HG03439 (cell line): ENCODE measurements at regions not wholly inside any gene's neighbourhood (a gene's known extent, or its start where the extent isn't known, plus 50 kb on each side); places are given as distances from the start of the nearest gene placed in this dataset.

Source experiments
- ATAC-seq: cut with Tn5 transposase; IDR thresholded peaks from one replicate; pipeline ENCODE4 v1.9.1; 2021; ENCODE audit warnings: mild to moderate bottlenecking, moderate library complexity; ENCODE audit not compliant: unreplicated experiment

- no peak for ATAC-seq
Measured at GRCh38 chr2:122885436-122885835, 1130.0 kb downstream of the TSN start.

GRCh38 chr2:122886479-122887145, 1131.2 kb downstream of the TSN start:
- no peak for ATAC-seq

GRCh38 chr2:122899614-122900013, 1125.5 kb upstream of the CNTNAP5 start:
- ATAC-seq: no peak

- no peak for ATAC-seq
Measured at GRCh38 chr2:122905431-122905830, 1119.7 kb upstream of the CNTNAP5 start.

GRCh38 chr2:122908159-122908558, 1116.9 kb upstream of the CNTNAP5 start:
- no peak for ATAC-seq

- no peak for ATAC-seq
Measured at GRCh38 chr2:122927197-122927596, 1097.9 kb upstream of the CNTNAP5 start.

- ATAC-seq: no peak
Measured at GRCh38 chr2:122927710-122928557, 1097.2 kb upstream of the CNTNAP5 start.

GRCh38 chr2:122929347-122929746, 1095.7 kb upstream of the CNTNAP5 start:
- ATAC-seq: no peak

GRCh38 chr2:122935506-122935905, 1089.6 kb upstream of the CNTNAP5 start:
- ATAC-seq: no peak

GRCh38 chr2:122939796-122940195, 1085.3 kb upstream of the CNTNAP5 start:
- no peak for ATAC-seq

GRCh38 chr2:122949523-122949922, 1075.6 kb upstream of the CNTNAP5 start:
- ATAC-seq: no peak

GRCh38 chr2:122955776-122956175, 1069.3 kb upstream of the CNTNAP5 start:
- no peak for ATAC-seq

- no peak for ATAC-seq
Measured at GRCh38 chr2:122960759-122961641, 1064.1 kb upstream of the CNTNAP5 start.

- ATAC-seq: no peak
Measured at GRCh38 chr2:122966461-122966860, 1058.6 kb upstream of the CNTNAP5 start.

- no peak for ATAC-seq
Measured at GRCh38 chr2:122977580-122977979, 1047.5 kb upstream of the CNTNAP5 start.

GRCh38 chr2:122980671-122981070, 1044.4 kb upstream of the CNTNAP5 start:
- ATAC-seq: no peak

GRCh38 chr2:122982936-122983335, 1042.2 kb upstream of the CNTNAP5 start:
- ATAC-seq: no peak

GRCh38 chr2:122988395-122989221, 1036.5 kb upstream of the CNTNAP5 start:
- no peak for ATAC-seq

GRCh38 chr2:122993592-122993991, 1031.5 kb upstream of the CNTNAP5 start:
- ATAC-seq: no peak

- no peak for ATAC-seq
Measured at GRCh38 chr2:122999258-122999657, 1025.8 kb upstream of the CNTNAP5 start.
